ENCODE measurements at regions not wholly inside any gene's neighbourhood (a gene's known extent, or its start where the extent isn't known, plus 50 kb on each side); places are given as distances from the start of the nearest gene placed in this dataset.

DNA sequence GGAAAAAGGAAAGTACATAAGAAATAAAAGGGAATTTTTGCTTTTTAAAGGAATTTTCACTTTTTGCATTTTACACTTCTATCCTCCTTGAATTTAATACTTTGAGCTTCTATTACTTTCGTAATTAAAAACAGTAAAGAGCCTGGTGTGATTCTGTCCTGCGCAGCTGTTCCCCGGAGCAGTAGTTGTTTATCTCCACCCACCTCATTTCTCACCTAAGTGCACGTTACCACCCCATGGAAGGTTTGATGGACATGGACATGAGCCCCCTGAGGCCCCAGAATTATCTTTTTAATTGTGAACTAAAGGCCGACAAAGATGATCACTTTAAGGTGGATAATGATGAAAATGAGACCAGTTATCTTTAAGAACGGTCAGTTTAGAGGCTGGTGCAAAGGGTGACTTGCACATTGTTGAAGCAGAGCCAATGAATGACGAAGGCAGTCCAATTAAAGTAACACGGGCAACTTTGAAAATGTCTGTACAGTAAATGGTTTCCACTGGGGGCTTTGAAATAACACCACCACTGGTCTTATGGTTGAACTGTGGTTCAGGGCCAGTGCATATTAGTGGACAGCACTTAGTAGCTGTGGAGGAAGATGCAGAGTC lies 52.1 kb upstream of the TEX13D start:
- H3K4me1 Mint-ChIP-seq = peaks cover 4% of the 10 kb centered on the region
- H3K36me3 Mint-ChIP-seq (ENCODE audit: low read depth) = no peaks in the 10 kb centered on the region
- no peaks in the 10 kb centered on the region for H3K27me3 Mint-ChIP-seq (ENCODE audit: low read depth)
- H3K9me3 Mint-ChIP-seq = no peaks in the 10 kb centered on the region
- no peak overlapping the region for H3K4me3 Mint-ChIP-seq
- TF ChIP-seq, protein P1, sequence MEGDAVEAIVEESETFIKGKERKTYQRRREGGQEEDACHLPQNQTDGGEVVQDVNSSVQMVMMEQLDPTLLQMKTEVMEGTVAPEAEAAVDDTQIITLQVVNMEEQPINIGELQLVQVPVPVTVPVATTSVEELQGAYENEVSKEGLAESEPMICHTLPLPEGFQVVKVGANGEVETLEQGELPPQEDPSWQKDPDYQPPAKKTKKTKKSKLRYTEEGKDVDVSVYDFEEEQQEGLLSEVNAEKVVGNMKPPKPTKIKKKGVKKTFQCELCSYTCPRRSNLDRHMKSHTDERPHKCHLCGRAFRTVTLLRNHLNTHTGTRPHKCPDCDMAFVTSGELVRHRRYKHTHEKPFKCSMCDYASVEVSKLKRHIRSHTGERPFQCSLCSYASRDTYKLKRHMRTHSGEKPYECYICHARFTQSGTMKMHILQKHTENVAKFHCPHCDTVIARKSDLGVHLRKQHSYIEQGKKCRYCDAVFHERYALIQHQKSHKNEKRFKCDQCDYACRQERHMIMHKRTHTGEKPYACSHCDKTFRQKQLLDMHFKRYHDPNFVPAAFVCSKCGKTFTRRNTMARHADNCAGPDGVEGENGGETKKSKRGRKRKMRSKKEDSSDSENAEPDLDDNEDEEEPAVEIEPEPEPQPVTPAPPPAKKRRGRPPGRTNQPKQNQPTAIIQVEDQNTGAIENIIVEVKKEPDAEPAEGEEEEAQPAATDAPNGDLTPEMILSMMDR (IDR thresholded peaks at IDR 0.05; ENCODE audit: unreplicated experiment in 3 of 3) = no peak
- no peak overlapping the region for H3K27ac Mint-ChIP-seq

GRCh38 chrX:124282580-124282979 lies 49.9 kb upstream of the TEX13D start:
- H3K27ac Mint-ChIP-seq = no peak overlapping the region
- no peaks in the 10 kb centered on the region for H3K9me3 Mint-ChIP-seq
- H3K4me3 Mint-ChIP-seq = no peak overlapping the region
- TF ChIP-seq, protein P1 (IDR thresholded peaks at IDR 0.05; ENCODE audit: unreplicated experiment in 3 of 3) = no peak
- H3K36me3 Mint-ChIP-seq (ENCODE audit: low read depth) = no peaks in the 10 kb centered on the region
- no peaks in the 10 kb centered on the region for H3K27me3 Mint-ChIP-seq (ENCODE audit: low read depth)
- H3K4me1 Mint-ChIP-seq = no peaks in the 10 kb centered on the region
